Endometrium (tissue), 2 donors: ENCODE measurements at regions not wholly inside any gene's neighbourhood (a gene's known extent, or its start where the extent isn't known, plus 50 kb on each side); places are given as distances from the start of the nearest gene placed in this dataset.

ENCODE experiments used
- FAIRE-seq: peaks from 2 replicates; lab custom pipeline; 2012; peaks lifted over from hg19 to GRCh38; lab: Jason Lieb, UNC
- donor health status: control.
- donor health status: control.

DNA sequence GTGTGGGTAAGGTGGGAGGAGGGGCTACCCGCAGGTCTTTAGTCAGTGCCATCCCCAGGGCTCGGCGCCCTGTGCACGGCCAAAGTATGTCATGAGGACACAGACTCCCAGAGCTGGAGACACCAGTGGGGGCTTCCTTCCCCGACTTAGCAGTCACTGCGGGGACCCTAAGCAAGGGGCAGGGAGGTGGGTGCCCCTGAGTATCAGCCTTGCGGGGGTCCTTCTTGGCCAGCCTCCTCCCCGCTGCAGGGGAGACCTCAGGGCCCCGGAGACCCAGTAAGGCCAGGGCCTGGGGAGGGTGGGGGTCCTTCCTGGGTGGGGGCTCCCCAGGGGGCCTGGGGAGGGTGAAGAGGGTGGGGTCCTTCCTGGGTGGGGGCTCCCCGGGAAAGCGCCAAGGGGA, 673.8 kb downstream of the BRD1 start:
- FAIRE-seq = no peak

- FAIRE-seq = no peak
These were observed 674.5 kb downstream of the BRD1 start for GRCh38 chr22:49152939-49153770.

- FAIRE-seq = no peak
These were observed 675.3 kb downstream of the BRD1 start for GRCh38 chr22:49152127-49152938.

DNA sequence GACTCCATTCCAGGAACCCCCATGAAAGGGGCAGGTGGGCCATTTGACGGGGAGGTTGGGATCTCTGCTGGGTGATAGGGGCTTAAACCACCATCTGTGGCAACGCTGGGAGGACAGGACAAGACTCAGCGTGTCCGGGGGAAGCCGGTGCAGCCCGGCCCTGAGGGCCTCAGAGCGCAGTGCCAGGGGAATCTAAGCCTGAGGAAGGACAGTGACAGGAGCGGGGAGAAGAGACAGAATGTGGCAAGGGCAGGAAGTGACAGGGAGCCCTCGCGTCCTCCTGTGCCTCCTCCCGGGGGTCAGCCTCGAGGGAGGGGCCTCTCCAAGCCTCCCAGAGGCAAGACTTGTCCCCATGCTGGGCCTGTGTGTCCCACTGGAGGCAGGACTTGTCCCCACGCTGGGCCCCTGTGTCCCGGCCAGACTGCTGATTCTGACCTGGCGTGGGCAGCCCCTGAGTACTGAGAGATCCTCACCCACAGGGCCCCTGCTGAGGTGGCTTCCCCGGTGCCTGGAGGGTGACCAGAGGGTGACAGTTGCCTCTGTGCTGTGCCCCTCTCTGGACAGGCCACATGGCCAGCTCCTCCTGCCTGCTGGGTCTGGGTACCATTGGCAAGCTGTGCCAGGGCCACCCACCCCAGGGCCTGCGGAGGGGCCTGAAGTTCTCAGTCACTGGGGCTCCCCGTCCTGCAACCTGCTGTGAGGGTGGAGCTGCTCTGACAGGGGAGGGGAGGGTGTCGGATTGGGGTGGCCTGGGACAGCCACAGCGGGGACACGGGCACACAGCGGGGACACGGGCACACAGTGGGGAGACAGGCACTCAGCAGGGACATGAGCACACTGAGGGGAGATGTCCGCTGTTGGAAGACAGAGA, 676.2 kb downstream of the BRD1 start:
- no peak for FAIRE-seq

DNA sequence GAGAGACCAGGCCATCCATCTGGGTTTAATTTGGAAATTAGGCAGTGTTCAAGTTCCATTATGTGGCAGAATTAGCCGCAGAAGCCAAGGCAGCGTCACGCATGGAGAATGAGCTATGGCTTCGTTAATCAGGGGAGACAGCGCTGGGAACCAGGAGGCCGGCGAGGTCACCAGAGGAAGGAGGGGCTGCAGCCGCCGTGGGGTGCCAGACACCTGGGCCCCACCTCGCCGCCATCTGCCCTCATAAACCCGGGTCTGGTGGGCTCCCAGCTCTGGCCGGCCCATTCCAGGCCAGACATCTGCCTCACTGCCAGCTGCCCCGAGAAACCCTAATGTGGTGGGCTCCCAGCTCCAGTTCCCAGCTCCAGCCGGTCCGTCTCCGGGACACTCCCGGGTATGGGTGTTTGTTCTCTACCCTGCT, 676.9 kb downstream of the BRD1 start:
- no peak for FAIRE-seq

- FAIRE-seq = no peak
These were observed 677.7 kb downstream of the BRD1 start for GRCh38 chr22:49149721-49150608.

DNA sequence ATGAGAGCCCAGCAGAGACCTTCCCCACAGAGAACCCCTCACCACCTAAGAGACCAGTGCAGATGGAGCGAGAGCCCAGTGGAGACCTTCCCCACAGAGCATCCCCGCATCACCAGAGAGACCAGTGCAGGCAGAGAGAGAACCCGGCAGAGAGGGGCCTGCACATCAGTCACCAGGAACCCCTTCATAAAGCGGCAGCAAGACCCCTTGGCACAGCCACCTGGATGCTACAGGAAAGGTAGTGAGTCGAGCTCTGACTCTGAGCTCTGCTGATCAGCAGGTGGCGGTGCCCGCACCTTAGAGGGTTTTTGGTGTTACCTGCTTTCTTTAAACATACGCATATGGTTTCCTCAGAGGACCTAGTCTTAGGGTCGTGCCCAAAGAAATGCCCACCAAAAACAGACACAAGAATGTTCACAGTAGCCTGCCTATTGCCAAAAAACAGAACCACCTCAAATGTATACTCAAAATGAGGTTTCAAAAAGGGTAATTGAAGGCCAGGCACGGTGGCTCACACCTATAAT, 678.7 kb downstream of the BRD1 start:
- no peak for FAIRE-seq

DNA sequence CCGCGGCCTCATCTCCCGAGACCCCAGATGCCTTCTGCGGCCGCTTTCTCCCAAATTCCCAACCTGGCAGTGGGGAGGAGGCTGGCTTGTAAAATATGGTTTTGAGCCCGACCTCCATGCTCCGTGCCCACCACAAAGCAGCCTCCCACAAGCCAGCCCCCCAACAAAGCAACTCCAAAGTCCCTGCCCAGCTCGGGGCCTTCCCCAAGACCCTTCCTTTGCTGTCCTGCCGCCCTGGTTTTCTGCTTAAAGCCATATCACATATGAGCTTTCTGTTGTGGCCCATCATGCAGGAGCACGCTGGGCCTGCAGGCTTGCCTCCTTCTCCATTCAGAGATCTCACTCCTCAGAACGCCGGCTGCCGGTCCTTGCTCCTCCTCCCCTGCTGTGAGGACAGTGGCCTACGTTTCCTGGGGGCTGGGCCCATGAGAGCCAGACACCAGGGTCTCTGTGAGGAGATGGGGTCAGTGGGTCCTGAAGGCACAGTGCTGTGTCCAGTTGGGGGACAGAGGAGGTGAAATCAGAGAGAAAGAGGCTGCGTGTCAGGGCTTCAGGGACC, 680.0 kb downstream of the BRD1 start:
- FAIRE-seq = no peak

DNA sequence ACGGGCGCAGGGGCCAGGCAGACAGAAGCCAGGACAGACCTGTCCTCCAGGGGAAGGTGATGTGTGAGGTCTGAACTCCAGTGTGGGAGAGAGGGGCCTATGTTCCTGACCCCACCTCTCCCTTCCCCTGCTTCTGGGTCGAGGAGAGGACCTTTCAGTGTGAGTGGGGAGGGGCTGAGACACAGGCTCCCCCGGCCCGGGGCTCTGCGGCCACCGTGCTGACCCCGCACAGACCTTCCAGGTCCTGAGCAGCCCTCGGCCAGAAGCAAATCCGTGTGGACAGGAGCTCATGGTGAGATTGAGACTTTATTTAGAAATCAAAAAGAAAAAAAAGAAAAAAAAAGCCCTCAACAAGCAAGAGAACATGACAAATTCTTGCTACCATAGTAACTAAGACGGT, 680.5 kb downstream of the BRD1 start:
- FAIRE-seq = no peak

DNA sequence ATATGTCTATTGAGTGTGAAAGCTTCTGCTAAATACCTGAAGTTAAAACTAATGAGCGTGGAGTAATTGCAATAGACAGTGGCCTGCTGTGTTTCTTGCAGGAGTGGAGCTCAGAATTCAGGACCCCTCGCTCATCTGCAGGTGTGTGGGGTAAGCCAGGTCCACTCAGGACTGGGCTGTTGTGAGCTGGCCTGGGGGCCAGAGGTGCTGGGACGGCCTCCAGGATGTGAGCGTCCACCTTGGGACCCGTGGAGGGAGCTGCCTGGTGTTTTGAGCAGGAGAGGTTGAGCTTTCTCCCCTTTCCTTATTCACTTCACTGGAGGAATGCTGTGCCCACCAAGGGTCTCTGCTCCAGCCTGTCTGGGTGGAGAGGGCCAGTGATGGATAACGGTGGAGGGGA, 681.2 kb downstream of the BRD1 start:
- no peak for FAIRE-seq

GRCh38 chr22:49143812-49144211, 683.9 kb downstream of the BRD1 start:
- no peak for FAIRE-seq

- no peak for FAIRE-seq
These were observed 684.8 kb downstream of the BRD1 start for GRCh38 chr22:49142891-49143290.

DNA sequence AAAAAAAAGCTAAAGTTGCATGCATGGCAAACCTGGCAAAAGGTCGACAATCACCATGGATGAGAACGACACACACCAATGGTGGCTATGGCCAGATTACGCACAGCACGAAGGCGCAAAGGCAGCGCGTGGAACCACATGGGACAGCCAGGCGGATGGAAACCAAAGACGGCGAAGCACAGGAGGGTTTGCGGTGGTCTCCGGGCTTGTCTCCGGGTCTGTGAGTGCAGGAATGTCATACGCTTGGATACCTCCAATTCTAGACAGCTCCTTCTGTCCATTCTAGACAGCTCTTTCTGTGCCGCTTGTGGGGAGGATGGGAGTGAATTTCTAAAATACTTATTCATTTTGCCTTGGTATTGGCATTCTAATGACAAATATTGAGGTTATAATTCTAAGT, 685.4 kb downstream of the BRD1 start:
- no peak for FAIRE-seq

GRCh38 chr22:49141761-49142160, 685.9 kb downstream of the BRD1 start:
- no peak for FAIRE-seq

GRCh38 chr22:49140911-49141665, 686.6 kb downstream of the BRD1 start:
- FAIRE-seq = no peak

- no peak for FAIRE-seq
These were observed 688.1 kb downstream of the BRD1 start for GRCh38 chr22:49139492-49140151.

DNA sequence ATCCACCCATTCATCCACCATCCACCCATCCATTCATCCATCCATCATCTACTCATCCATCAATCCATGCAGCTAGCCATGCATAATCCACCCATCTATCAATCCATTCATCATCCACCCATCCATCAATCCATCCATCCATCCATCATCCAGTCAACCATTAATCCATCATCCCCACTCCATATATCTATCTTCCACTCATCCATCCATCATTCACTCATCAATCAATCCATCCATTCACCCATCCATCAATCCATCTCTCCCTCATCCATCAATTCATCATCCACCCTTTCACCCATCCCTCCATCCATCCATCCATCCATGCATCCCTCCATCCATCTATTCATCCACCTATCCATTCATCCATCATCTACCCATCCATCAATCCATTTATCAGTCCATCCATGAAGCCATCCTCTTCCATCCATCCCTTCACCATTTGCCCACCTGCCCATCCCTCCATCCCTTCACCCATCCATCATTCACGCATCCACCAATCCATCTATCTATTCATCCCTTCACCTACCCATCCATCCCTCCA, 689.4 kb downstream of the BRD1 start:
- no peak for FAIRE-seq

DNA sequence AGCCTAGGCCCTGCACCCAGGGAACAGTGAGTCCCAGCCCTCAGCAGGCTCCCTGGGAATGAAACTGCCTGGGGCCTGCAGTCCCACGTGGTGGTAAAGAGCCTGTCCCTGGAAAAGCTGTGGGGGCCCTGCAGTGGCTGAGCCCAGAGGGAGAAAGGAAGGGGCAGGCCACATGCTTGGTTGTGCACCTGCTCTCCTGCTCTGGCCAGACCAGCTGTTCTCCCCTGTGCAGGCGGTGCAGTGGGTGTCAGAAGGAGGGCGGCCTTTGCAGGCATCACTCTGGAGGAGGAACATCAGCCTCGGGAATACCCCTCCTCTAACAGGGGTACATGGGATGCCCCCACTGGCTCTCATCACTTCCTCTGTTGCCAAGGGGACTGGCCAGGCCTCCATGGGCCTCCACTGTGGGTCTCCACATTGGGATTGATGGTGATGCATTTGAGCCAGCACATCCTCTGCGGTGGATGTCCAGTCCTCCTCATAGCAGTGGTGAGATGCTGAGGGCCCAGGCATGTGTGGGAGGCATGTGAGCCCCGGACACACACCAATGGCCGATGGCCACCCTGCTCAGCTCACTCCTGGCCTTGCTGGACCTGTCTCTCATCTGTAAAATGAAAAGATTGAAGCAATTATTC, 690.4 kb downstream of the BRD1 start:
- FAIRE-seq = no peak

GRCh38 chr22:49136816-49137180, 690.9 kb downstream of the BRD1 start:
- FAIRE-seq = no peak
